CMK (cell line): ENCODE measurements at regions not wholly inside any gene's neighbourhood (a gene's known extent, or its start where the extent isn't known, plus 50 kb on each side); places are given as distances from the start of the nearest gene placed in this dataset.

Experiments used
- DNase-seq: peaks from one replicate; pipeline ENCODE4 v3.0.0-alpha.2; 2010; ENCODE audit warnings: low read depth

GRCh38 chr11:19329970-19330369 is 89.2 kb upstream of the E2F8 start:
- DNase-seq: no peak

DNA sequence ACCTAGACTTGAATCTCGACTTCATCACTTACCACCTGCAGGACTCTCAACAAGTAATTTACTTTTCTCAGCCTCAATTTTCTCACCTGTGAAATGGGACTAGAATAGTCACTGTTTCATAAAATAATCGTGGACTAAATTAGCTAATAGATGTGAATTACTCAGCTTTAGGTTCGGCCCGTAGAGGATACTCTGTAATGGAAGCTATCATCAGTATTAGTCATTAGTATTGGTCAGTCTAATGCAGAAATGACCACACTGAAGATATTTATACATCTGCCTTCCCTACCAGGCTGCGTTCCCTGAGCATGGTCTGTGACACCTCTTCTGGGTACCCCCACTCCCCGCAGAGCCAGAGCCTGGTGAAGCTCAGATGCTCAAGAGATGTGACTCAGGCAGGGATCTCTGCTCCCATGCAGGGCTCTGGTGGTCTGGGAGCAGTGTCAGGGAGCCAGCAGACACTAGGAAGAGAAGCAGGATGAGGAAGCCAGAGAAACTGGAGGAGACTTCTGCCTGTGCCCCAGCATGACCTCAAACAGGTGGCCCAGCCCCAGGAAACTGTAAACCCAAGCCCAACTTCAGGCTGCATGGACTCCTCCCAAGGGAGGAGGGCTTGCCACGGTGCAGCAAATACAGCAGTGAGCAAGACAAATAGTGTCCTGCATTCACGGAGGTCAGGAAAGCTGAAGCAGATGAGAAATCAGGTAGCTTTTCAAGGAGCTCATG is 88.0 kb upstream of the E2F8 start:
- DNase-seq: no peak

GRCh38 chr11:19327280-19327679 is 86.5 kb upstream of the E2F8 start:
- no peak for DNase-seq

- no peak for DNase-seq
Observed at GRCh38 chr11:19326499-19326898, 85.8 kb upstream of the E2F8 start.

GRCh38 chr11:19323502-19323901 is 82.8 kb upstream of the E2F8 start:
- no peak for DNase-seq

DNA sequence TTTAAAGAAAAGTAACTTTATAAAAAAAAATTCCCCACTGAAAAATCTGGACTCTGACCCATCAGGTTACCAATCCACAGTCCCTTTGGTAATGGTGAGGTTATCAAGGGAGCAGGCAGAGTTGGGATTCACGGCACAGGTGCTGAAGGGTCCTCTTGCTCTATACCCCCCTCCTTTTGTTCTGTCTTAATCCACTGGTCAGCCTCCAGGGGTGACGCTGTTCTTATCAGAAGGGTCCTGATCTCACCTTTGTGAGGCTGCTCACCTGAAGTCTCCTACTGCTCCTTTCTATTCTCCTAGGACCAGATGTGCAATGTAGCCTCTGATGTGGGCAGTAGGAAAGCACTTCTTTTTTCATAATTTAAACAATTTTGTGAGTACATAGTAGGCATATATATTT is 80.6 kb upstream of the E2F8 start:
- no peak for DNase-seq

DNA sequence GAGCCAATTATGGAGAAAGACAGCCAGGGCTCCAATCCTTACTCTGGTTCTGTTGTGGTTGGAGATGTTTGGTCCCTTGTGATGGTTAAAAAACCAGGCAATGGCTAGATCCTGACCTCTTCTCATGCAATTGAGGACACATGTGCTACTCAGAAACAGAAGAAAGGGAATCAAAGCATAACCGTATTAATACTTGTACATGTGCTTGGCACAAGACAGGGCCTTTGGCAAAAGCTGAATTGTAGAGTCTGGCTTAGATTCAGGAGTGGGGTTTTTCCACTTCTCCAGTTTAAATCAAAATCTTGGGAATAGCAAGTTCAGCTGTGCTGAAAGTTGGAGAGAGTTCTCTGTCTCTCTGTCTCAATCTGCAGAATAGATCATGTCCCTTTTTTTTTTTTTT is 80.1 kb upstream of the E2F8 start:
- no peak for DNase-seq

DNA sequence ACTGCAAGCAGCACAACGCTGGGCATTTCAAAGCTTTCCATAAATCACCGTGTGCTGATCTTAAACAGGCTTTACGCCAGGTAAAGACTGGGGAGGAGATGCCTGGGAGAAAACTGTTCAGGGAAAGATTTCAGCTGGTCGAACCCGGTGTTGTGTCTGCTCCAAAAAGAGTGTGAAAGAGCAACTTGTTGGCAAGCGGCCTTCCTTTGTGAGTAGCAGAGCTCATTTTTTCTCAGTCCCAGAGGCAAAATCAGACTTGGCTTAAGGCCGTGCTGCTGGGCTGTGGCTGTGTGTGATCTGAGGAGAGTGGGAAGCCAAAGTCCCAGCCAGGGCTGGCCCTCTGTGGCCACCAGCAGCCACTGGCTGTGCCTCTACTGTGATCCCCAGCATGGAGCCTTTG is 75.7 kb upstream of the E2F8 start:
- DNase-seq: no peak

DNA sequence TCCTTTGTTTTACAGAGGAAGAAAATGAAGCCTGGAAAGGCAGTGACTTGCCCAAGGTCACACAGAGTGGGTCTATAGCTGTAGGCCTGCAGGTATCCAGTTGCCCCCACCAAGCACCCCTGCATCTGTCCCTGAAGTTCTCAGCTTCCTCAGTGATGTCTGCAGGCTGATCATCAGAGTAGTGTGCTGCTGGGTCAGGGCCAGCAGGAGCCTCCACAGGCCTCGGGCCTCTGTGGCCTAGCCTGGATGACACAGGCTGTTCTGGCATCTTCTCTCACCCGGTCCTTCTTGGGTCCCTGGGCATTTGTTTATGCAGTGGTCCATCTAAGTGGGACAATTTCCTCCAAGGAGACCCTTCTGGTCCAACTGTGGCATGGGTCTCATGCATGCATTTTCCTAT is 74.8 kb upstream of the E2F8 start:
- DNase-seq: no peak

GRCh38 chr11:19313140-19313539 is 72.4 kb upstream of the E2F8 start:
- DNase-seq: no peak

GRCh38 chr11:19311308-19312030 is 70.7 kb upstream of the E2F8 start:
- no peak for DNase-seq

- no peak for DNase-seq
Observed at GRCh38 chr11:19307498-19307897, 66.8 kb upstream of the E2F8 start.

DNA sequence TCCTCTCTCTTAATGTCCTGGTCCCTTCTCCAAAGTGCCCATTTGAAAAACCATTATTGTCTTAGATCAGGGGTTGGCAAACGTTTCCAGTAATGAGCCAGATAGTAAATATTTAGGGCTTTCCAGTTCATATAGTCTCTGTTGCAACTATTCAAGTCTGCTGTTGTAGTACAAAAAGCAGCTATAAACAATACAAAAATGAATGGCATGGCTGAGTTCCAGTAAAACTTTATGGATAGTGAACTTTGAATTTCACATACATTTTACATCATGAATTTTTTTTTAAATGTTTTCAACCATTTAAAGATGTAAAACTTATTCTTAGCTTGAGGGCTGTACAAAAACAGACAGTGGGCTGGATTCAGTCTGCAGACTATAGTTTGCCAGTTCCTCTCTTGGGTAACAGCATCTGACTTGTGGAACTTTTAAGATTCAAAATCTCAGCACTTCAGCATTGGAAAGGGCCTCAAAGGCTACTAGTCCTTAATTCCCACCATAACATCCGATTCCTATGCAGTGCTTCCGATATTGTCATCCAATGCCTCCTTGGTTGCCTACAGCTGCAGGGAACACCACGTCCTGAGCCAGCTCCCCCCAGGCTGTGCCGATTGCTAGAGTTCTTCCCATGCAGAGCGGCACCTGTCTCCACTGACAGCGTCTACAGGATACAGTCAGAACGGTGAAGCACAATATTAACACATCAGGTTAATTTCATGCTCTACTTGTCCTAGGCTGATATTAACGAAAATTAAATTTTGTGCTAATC is 65.6 kb upstream of the E2F8 start:
- DNase-seq: no peak

DNA sequence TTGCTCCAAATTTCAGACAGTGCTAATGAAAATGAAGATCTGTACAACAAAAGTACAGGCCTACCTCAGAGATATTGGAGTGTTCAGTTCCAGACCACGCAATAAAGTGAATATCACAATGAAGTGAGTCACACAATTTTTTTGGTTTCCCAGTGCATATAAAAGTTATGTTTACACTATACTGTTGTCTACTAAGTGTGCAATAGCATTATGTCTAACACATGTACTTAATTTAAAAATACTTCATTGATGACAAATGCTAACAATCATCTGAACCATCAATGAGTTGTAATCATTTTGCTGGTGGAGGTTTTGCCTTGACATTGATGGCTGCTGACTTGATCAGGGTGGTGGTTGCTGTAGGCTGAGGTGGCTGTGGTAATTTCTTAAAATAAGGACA is 60.6 kb upstream of the E2F8 start:
- DNase-seq: no peak

DNA sequence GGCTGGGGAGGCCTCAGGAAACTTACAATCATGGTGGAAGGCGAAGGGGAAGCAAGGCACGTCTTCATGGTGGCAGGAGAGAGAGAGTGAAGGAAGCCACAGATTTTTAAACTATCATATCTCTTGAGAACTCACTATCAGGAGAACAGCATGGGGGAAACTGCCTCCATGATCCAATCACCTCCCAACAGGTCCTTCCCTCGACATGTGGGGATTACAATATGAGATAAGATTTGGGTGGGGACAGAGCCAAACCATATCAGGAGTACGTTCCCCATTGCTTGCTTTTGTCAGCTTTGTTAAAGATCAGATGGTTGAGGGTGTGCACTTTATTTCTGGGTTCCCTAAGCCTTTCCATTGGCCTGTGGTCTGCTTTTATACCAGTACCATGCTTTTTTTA is 53.7 kb upstream of the E2F8 start:
- peak; percentile 48 for DNase-seq

DNA sequence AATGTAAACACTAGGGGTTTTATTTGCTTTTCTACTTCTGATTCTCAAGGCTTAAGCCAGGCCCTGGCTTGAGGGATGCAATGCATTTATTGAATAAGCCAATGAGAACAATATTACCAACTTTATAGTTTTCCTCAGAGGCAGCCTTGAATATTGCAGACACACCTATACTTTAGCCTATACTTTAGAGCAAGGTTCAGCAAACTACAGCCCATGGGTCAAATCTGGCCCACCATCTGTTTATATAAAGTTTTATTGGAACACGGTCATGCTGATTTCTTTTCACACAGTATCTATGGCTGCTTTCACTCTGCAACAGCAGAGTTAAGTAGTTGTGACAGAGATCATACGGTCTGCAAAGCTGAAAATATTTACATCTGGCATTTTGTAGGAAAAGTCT is 50.3 kb upstream of the E2F8 start:
- no peak for DNase-seq
